ENCODE measurements at regions not wholly inside any gene's neighbourhood (a gene's known extent, or its start where the extent isn't known, plus 50 kb on each side); places are given as distances from the start of the nearest gene placed in this dataset.

- no peak for FAIRE-seq
- H2AFZ ChIP-seq (ENCODE audit: low read depth, low read length), result no peak overlapping the region
- H3K9me3 ChIP-seq (replicated peaks; ENCODE audit: control insufficient read depth, insufficient read depth, low read length), result no peaks in the 10 kb centered on the region
- H3K36me3 ChIP-seq (ENCODE audit: control insufficient read depth in 2 of 2, extremely low read depth in 1 of 2, insufficient read depth in 2 of 2, low read length in 2 of 2), result no peaks in the 10 kb centered on the region
- no peak overlapping the region for H3K4me3 ChIP-seq (replicated peaks in 1 of 3; ENCODE audit: insufficient read depth in 1 of 3, low read depth in 1 of 3, low read length in 3 of 3)
- ChIA-PET CTCF (no interaction called here), POLR2A (no interaction called here)
- H4K20me1 ChIP-seq (replicated peaks; ENCODE audit: control insufficient read depth, extremely low read depth, insufficient read depth, low read length), result no peaks in the 10 kb centered on the region
- intact Hi-C loops (cut with micrococcal nuclease), result no loop called here
- no peak overlapping the region for H3K27ac ChIP-seq (ENCODE audit: insufficient read depth, low read depth, low read length)
- H3K4me2 ChIP-seq (ENCODE audit: insufficient read depth, low read length), result no peak overlapping the region
- no TSS peak for BruUV-seq (replicated peaks)
- no peaks in the 10 kb centered on the region for H3K9me1 ChIP-seq (replicated peaks; ENCODE audit: control insufficient read depth, extremely low read depth, insufficient read depth, low read length)
- no peak overlapping the region for H3K9ac ChIP-seq (replicated peaks; ENCODE audit: extremely low read depth, insufficient read depth, low read length)
- H3K79me2 ChIP-seq (ENCODE audit: control insufficient read depth, insufficient read depth, low read length), result no peaks in the 10 kb centered on the region
- no peak for DNase-seq (ENCODE audit: low read depth, low spot score)
- no peaks in the 10 kb centered on the region for H3K27me3 ChIP-seq (ENCODE audit: control insufficient read depth in 2 of 2, insufficient read depth in 2 of 2, low read length in 2 of 2)
- no peak for TF ChIP-seq MYC (IDR thresholded peaks at IDR 0.05; ENCODE audit: low read depth, low read length)
- dilution Hi-C loops (cut with MboI; ENCODE audit: extremely low pct_ligation_motif_present, low sequenced_read_pairs), result no loop called here
- no peaks in the 10 kb centered on the region for H3K4me1 ChIP-seq (ENCODE audit: control insufficient read depth, extremely low read depth, insufficient read depth, low read length)
Observed at GRCh38 chr14:43252866-43253265, 1254.2 kb downstream of the FSCB start.

DNA sequence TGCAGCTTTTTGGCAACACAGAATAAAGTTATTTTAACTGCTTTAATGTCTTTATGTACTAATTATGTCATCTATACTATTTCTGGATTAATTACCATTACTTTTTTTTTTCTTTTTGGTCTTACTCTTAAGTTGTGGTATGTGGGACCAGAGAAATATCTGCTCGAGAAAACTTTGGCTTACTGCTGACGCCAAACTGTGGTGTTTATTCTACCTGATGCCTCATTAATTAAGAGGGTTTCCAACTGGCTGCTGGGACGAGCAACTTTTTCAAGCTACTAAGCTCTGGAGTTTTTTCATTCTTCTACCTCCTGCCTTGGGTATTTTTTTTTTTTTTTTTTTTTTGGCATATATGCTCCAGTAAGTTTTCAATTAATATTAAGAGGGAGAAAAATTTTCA is 1257.5 kb downstream of the FSCB start:
- Histone ChIP-seq H3K27me3 (ENCODE audit: control insufficient read depth in 2 of 2, insufficient read depth in 2 of 2, low read length in 2 of 2) (no peaks in the 10 kb centered on the region), H3K9me1 (replicated peaks; ENCODE audit: control insufficient read depth, extremely low read depth, insufficient read depth, low read length) (no peaks in the 10 kb centered on the region), H2AFZ (ENCODE audit: low read depth, low read length) (no peak overlapping the region), H3K4me1 (ENCODE audit: control insufficient read depth, extremely low read depth, insufficient read depth, low read length) (no peaks in the 10 kb centered on the region), H3K9me3 (replicated peaks; ENCODE audit: control insufficient read depth, insufficient read depth, low read length) (no peaks in the 10 kb centered on the region), H3K79me2 (ENCODE audit: control insufficient read depth, insufficient read depth, low read length) (no peaks in the 10 kb centered on the region), H3K4me2 (ENCODE audit: insufficient read depth, low read length) (no peak overlapping the region), H4K20me1 (replicated peaks; ENCODE audit: control insufficient read depth, extremely low read depth, insufficient read depth, low read length) (no peaks in the 10 kb centered on the region), H3K27ac (ENCODE audit: insufficient read depth, low read depth, low read length) (no peak overlapping the region), H3K36me3 (ENCODE audit: control insufficient read depth in 2 of 2, extremely low read depth in 1 of 2, insufficient read depth in 2 of 2, low read length in 2 of 2) (no peaks in the 10 kb centered on the region), H3K9ac (replicated peaks; ENCODE audit: extremely low read depth, insufficient read depth, low read length) (no peak overlapping the region), H3K4me3 (replicated peaks in 1 of 3; ENCODE audit: insufficient read depth in 1 of 3, low read depth in 1 of 3, low read length in 3 of 3) (no peak overlapping the region)
- no peak for FAIRE-seq
- POLR2A ChIA-PET, result no interaction called here
- BruUV-seq (replicated peaks), result no TSS peak
- TF ChIP-seq POLR2A (IDR thresholded peaks at IDR 0.05; ENCODE audit: low read depth, low read length), result no peak
- no peak for TF ChIP-seq MYC (IDR thresholded peaks at IDR 0.05; ENCODE audit: low read depth, low read length)
- TF ChIP-seq EZH2 (IDR thresholded peaks at IDR 0.05; ENCODE audit: borderline replicate concordance, low read depth, low read length, severe bottlenecking), result no peak
- no peak for TF ChIP-seq CTCF (IDR thresholded peaks at IDR 0.05; ENCODE audit: extremely low read depth in 1 of 2, insufficient read depth in 1 of 2, low read depth in 1 of 2, low read length in 2 of 2)
- no peak for TF ChIP-seq FOS (IDR thresholded peaks at IDR 0.05; ENCODE audit: borderline replicate concordance, insufficient read depth, low read length)
- no peak for TF ChIP-seq POLR2AphosphoS5 (IDR thresholded peaks at IDR 0.05; ENCODE audit: insufficient read depth, low read depth, low read length)
- TF ChIP-seq, protein P1, sequence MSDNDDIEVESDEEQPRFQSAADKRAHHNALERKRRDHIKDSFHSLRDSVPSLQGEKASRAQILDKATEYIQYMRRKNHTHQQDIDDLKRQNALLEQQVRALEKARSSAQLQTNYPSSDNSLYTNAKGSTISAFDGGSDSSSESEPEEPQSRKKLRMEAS (IDR thresholded peaks at IDR 0.05; ENCODE audit: insufficient read depth, insufficient read length), result no peak
- CTCF ChIA-PET, result no interaction called here
- dilution Hi-C loops (cut with MboI; ENCODE audit: extremely low pct_ligation_motif_present, low sequenced_read_pairs) (no loop called here), intact Hi-C loops (cut with micrococcal nuclease) (no loop called here)
- no peak for DNase-seq (ENCODE audit: low read depth, low spot score)

Measured in endothelial cell of umbilical vein (primary cell).